DND-41 (cell line): ENCODE measurements at regions not wholly inside any gene's neighbourhood (a gene's known extent, or its start where the extent isn't known, plus 50 kb on each side); places are given as distances from the start of the nearest gene placed in this dataset.

Source experiments
- CTCF ChIP-seq: IDR thresholded peaks from 2 replicates; pipeline ENCODE4 v1.5.1; 2012; ENCODE audit warnings: borderline replicate concordance, low read length, moderate library complexity, mild to moderate bottlenecking; ENCODE audit not compliant: poor library complexity, severe bottlenecking; ENCODE audit errors: extremely low read depth
- EZH2 ChIP-seq: IDR thresholded peaks from 3 replicates; pipeline ENCODE4 v1.6.1; 2012; ENCODE audit warnings: borderline replicate concordance, low read depth, mild to moderate bottlenecking, moderate library complexity, low read length, inconsistent platforms; ENCODE audit not compliant: severe bottlenecking

GRCh38 chr6:14957355-14958059 lies 288.4 kb upstream of the JARID2 start:
- TF ChIP-seq EZH2 (no peak), CTCF (no peak)
